SK-N-SH treated with all-trans-retinoic acid at 6 μM for 48 hours (cell line): ENCODE measurements at regions not wholly inside any gene's neighbourhood (a gene's known extent, or its start where the extent isn't known, plus 50 kb on each side); places are given as distances from the start of the nearest gene placed in this dataset.
A peak's percentile ranks its signal among the peaks of the same experiment; 100 is the strongest.

ENCODE experiments used
- ATAC-seq: fragments of 200-7000 bp; cut with Tn5 transposase; 3 replicates; pipeline ENCODE4 v1.9.1; 2020; ENCODE audit warnings: mild to moderate bottlenecking, moderate library complexity
- ARNTL ChIP-seq: fragments of 450-650 bp; formaldehyde crosslinking; IDR thresholded peaks from 2 replicates; pipeline ENCODE4 v1.5.0; 2020; ENCODE audit warnings: low read depth, mild to moderate bottlenecking, moderate library complexity, borderline replicate concordance
- BACH2 ChIP-seq: fragments of 250-450 bp; sonication (Bioruptor Pico); IDR thresholded peaks from 2 replicates; pipeline ENCODE4 v1.9.0; 2021; ENCODE audit warnings: mild to moderate bottlenecking, borderline replicate concordance
- CSDC2 ChIP-seq: fragments of 250-450 bp; sonication (Bioruptor Pico); IDR thresholded peaks from 2 replicates; pipeline ENCODE4 v1.5.0; 2020; ENCODE audit warnings: mild to moderate bottlenecking, moderate library complexity
- ESRRG ChIP-seq: fragments of 250-450 bp; sonication (Bioruptor Pico); IDR thresholded peaks from 2 replicates; pipeline ENCODE4 v1.6.1; 2021; ENCODE audit warnings: mild to moderate bottlenecking
- GLIS3 ChIP-seq: fragments of 250-450 bp; sonication (Bioruptor Pico); IDR thresholded peaks from 2 replicates; pipeline ENCODE4 v1.5.0; 2020; ENCODE audit warnings: mild to moderate bottlenecking, moderate library complexity
- ISL1 ChIP-seq: fragments of 250-450 bp; sonication (Bioruptor Pico); IDR thresholded peaks from 2 replicates; pipeline ENCODE4 v2.1.2; 2022; ENCODE audit warnings: mild to moderate bottlenecking, moderate library complexity
- OSR1 ChIP-seq: fragments of 250-450 bp; sonication (Bioruptor Pico); IDR thresholded peaks from 2 replicates; pipeline ENCODE4 v1.8.0; 2022; ENCODE audit warnings: moderate library complexity, mild to moderate bottlenecking, inconsistent platforms
- POU6F1 ChIP-seq: fragments of 250-450 bp; sonication (Bioruptor Pico); IDR thresholded peaks from 2 replicates; pipeline ENCODE4 v1.8.0; 2021; ENCODE audit warnings: low read depth, mild to moderate bottlenecking, moderate library complexity, borderline replicate concordance
- PPARA ChIP-seq: fragments of 250-450 bp; sonication (Bioruptor Pico); IDR thresholded peaks from 2 replicates; pipeline ENCODE4 v1.5.0; 2020; ENCODE audit warnings: mild to moderate bottlenecking, borderline replicate concordance
- RARB ChIP-seq: fragments of 250-450 bp; sonication (Bioruptor Pico); IDR thresholded peaks from 2 replicates; pipeline ENCODE4 v1.8.0; 2021; ENCODE audit warnings: mild to moderate bottlenecking, moderate library complexity
- SNAI2 ChIP-seq: fragments of 250-450 bp; sonication (Bioruptor Pico); IDR thresholded peaks from 2 replicates; pipeline ENCODE4 v1.5.0; 2020; ENCODE audit warnings: mild to moderate bottlenecking, moderate library complexity
- TCF4 ChIP-seq: fragments of 250-450 bp; sonication (Bioruptor Pico); IDR thresholded peaks from 2 replicates; pipeline ENCODE4 v1.8.0; 2021; ENCODE audit warnings: mild to moderate bottlenecking, moderate library complexity, borderline replicate concordance
- TSHZ2 ChIP-seq: fragments of 250-450 bp; sonication (Bioruptor Pico); IDR thresholded peaks from 2 replicates; pipeline ENCODE4 v1.5.0; 2020; ENCODE audit warnings: mild to moderate bottlenecking, moderate library complexity
- ZFP3 ChIP-seq: fragments of 250-450 bp; sonication (Bioruptor Pico); IDR thresholded peaks from 2 replicates; pipeline ENCODE4 v1.5.0; 2020; ENCODE audit warnings: mild to moderate bottlenecking, moderate library complexity
- ZFP30 ChIP-seq: fragments of 450-650 bp; formaldehyde crosslinking; IDR thresholded peaks from 2 replicates; pipeline ENCODE4 v1.5.0; 2022; ENCODE audit warnings: mild to moderate bottlenecking, moderate library complexity
- ZNF565 ChIP-seq: fragments of 450-650 bp; formaldehyde crosslinking; conservative IDR thresholded peaks from 2 replicates; pipeline ENCODE4 v1.5.0; 2020; ENCODE audit warnings: low read depth, mild to moderate bottlenecking, moderate library complexity
- ZNF70 ChIP-seq: fragments of 450-650 bp; formaldehyde crosslinking; IDR thresholded peaks from 2 replicates; pipeline ENCODE4 v1.5.0; 2020; ENCODE audit warnings: mild to moderate bottlenecking, moderate library complexity
- ZNF8 ChIP-seq: fragments of 450-650 bp; formaldehyde crosslinking; IDR thresholded peaks from 2 replicates; pipeline ENCODE4 v1.5.0; 2020; ENCODE audit warnings: mild to moderate bottlenecking, moderate library complexity
- TF ChIP-seq, protein P1 (sequence below): fragments of 250-450 bp; sonication (Bioruptor Pico); IDR thresholded peaks from 2 replicates; pipeline ENCODE4 v1.8.0; 2020; ENCODE audit warnings: mild to moderate bottlenecking, moderate library complexity, borderline replicate concordance
- TF ChIP-seq, protein P2 (sequence below): fragments of 250-450 bp; sonication (Bioruptor Pico); IDR thresholded peaks from 2 replicates; pipeline ENCODE4 v1.5.1; 2021; ENCODE audit warnings: mild to moderate bottlenecking, moderate library complexity

GRCh38 chr6:92024110-92024509 is 1395.2 kb downstream of the EPHA7 start:
- ATAC-seq = no peak
- TF ChIP-seq ZNF565 (CRISPR knock-in tag) (no peak), ISL1 (no peak), TSHZ2 (CRISPR knock-in tag) (no peak), RARB (CRISPR knock-in tag) (no peak), ZFP3 (CRISPR knock-in tag) (no peak), ZNF70 (CRISPR knock-in tag) (no peak), POU6F1 (CRISPR knock-in tag) (no peak), OSR1 (CRISPR knock-in tag) (no peak), GLIS3 (CRISPR knock-in tag) (no peak), TCF4 (CRISPR knock-in tag) (no peak), CSDC2 (no peak), ZNF8 (CRISPR knock-in tag) (no peak)

GRCh38 chr6:92023410-92023966 is 1395.9 kb downstream of the EPHA7 start:
- no peak for ATAC-seq
- TF ChIP-seq CSDC2 = no peak
- TF ChIP-seq TCF4 (CRISPR knock-in tag) = peak; percentile 51; the same call in 1 of the 2 replicates
- no peak for TF ChIP-seq SNAI2 (CRISPR knock-in tag)
- no peak for TF ChIP-seq OSR1 (CRISPR knock-in tag)
- no peak for TF ChIP-seq ISL1
- TF ChIP-seq PPARA (CRISPR knock-in tag) = no peak

- TF ChIP-seq ZNF8 (CRISPR knock-in tag) (no peak), ESRRG (CRISPR knock-in tag) (no peak), ZFP30 (no peak), ARNTL (no peak), ZNF70 (CRISPR knock-in tag) (no peak), TSHZ2 (CRISPR knock-in tag) (no peak), ZNF565 (CRISPR knock-in tag) (no peak), TCF4 (CRISPR knock-in tag) (no peak), BACH2 (CRISPR knock-in tag) (no peak), SNAI2 (CRISPR knock-in tag) (no peak), ISL1 (no peak), OSR1 (CRISPR knock-in tag) (no peak), RARB (CRISPR knock-in tag) (no peak)
- TF ChIP-seq, protein P1, sequence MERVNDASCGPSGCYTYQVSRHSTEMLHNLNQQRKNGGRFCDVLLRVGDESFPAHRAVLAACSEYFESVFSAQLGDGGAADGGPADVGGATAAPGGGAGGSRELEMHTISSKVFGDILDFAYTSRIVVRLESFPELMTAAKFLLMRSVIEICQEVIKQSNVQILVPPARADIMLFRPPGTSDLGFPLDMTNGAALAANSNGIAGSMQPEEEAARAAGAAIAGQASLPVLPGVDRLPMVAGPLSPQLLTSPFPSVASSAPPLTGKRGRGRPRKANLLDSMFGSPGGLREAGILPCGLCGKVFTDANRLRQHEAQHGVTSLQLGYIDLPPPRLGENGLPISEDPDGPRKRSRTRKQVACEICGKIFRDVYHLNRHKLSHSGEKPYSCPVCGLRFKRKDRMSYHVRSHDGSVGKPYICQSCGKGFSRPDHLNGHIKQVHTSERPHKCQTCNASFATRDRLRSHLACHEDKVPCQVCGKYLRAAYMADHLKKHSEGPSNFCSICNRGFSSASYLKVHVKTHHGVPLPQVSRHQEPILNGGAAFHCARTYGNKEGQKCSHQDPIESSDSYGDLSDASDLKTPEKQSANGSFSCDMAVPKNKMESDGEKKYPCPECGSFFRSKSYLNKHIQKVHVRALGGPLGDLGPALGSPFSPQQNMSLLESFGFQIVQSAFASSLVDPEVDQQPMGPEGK = no peak
- TF ChIP-seq, protein P2, sequence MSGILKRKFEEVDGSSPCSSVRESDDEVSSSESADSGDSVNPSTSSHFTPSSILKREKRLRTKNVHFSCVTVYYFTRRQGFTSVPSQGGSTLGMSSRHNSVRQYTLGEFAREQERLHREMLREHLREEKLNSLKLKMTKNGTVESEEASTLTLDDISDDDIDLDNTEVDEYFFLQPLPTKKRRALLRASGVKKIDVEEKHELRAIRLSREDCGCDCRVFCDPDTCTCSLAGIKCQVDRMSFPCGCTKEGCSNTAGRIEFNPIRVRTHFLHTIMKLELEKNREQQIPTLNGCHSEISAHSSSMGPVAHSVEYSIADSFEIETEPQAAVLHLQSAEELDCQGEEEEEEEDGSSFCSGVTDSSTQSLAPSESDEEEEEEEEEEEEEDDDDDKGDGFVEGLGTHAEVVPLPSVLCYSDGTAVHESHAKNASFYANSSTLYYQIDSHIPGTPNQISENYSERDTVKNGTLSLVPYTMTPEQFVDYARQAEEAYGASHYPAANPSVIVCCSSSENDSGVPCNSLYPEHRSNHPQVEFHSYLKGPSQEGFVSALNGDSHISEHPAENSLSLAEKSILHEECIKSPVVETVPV = no peak
- ATAC-seq = no peak
Measured at GRCh38 chr6:92011681-92012245, 1407.6 kb downstream of the EPHA7 start.
